D341Med (cell line): ENCODE measurements at regions not wholly inside any gene's neighbourhood (a gene's known extent, or its start where the extent isn't known, plus 50 kb on each side); places are given as distances from the start of the nearest gene placed in this dataset.

Source experiments
- DNase-seq: peaks from one replicate; pipeline ENCODE4 v3.0.0; 2012; ENCODE audit warnings: low spot score

DNA sequence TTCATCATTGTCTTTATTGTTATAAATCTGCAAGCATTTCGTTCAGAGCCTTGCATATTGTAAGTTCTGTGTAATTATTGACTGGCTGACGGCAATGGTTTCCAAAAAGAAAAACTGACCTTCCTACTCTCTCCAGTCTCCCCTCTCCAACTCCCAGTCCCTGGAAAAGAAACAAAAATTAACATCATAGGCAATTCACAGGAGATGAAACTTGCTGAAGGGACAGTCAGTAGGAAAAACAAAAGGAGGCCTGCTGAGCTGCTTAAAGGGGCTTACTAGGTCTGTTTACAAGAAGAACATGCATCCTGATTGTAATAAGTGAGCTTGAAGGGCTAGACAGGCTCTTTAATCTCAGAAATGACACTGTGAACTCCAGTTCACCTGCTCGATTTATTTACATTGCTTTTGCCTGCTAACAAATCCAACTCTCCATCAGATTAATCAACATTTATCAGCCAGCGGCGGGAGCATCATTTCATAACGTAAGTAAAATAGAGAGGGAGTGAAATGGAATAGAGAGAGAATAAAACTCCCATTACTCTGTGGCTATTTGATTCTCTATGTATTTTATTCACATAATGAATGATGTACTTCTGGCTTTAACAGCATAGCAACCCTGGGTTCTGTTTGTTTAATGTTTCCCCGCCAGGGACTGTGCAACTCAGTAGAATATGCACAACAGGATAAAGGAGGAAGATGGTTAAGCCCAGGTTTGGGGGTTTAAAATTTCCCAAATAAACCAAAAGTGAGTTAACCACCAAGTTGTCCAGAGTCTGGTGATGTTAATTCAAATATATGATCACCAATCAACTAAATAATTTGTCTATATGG, 256.7 kb upstream of the SETBP1 start:
- DNase-seq, result no peak

DNA sequence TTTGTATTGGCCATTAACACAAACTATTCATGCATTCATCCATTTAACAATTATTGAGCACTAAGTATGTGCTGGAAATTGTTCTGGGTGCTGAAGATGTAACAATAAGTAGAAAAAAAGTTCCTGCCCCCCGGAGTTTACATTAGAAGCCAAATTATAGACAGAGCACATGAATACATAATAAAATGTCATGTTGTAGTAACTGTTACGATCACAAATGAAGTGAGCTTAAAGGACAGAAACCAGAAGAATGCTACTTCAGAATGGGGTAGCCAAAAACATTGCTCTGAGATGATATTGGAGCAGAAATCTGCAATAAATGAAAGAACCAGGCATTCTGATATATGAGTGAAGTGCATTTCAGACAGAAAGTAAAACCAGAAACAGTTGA, 256.0 kb upstream of the SETBP1 start:
- DNase-seq, result no peak

DNA sequence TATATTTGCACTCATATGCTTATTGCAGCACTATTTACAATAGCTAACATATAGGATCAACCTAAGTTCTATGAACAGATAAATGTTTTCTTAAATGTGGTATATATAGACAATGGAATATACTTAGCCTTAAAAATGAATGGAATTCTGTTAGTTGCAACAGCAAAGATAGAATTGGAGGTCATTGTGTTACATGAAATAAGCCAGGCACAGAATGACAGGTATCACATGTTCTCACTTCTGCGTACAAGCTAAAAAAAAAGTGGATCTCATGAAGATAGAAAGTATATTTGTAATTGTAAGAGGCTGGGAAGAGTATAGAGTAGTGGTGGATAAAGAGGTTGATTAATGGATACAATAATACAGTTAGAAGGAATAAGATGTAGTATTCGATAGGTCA, 255.5 kb upstream of the SETBP1 start:
- no peak for DNase-seq

DNA sequence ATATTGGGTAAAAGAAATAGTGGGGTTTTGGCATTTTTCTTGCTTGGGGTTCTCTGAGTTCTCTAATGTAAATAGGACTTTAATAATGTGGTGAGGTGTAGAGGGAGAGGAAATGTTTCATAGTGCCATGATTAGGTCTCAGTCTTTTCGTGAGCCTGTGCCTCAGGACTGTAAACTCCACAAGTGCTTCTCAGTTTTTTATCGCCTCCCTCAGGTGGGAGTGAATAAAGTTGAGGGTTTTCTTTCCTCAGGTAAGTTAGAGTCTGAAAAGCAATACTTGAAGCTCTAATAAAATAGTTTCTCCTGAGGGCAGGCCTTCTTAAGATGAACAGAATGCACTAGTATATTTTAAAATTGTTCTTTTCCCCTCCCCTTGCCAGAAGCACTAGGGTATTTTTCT, 243.1 kb upstream of the SETBP1 start:
- DNase-seq, result no peak

DNA sequence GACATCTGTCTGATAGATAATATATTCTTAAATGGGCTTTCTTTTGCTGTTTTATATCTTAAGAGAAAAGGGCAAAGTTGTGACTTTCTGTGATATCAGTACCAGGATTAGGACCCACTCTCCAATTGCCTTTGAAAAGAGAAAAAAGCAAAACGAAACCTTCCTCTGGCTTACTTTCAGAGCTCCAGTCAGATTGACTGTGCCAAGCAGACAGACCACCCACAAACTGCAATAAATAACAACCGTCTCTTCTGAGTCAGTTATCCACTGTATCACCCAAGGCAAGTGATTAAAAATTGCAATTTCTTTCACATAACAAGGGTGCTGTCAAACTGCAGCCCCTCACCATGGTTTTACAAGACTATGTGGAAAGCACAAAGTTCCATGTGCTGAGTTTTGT, 230.5 kb upstream of the SETBP1 start:
- DNase-seq, result no peak

DNA sequence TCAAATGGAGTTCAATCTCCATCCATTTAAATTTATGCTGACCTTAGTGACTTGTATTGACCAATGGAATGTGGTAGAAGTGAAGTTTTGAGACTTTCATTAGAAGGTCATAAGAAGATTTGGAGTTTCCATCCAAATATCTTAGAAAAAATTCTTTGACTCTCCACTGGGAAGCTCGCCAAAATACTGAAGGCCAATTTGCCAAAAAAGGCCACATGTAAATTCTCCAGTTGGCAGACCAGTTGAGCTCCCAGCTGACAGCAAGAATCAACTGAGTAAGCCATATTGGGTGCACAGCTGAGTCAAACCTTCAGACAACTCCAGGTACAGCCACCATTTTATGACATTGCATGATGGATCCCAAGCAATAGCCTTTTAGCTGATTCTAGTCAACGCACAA, 228.3 kb upstream of the SETBP1 start:
- no peak for DNase-seq

DNA sequence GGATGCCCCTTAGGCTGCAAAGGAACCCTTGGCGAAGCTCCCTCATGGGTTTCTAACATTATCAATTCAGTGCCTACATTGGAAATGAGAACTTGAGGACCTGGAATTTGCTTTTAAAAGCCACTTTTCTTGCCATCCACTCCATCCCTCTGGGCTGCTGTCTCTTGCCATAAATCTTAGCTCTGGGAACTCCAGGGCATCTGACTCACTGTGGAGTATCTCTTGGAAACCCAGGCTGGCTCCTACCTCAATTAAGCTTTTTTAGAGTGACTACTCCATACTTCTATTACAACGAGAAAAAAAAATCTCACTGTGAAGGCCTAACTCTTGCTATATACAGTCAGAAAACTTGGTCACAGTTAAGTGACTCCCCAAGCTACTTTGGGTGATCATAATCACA, 227.2 kb upstream of the SETBP1 start:
- DNase-seq, result no peak

DNA sequence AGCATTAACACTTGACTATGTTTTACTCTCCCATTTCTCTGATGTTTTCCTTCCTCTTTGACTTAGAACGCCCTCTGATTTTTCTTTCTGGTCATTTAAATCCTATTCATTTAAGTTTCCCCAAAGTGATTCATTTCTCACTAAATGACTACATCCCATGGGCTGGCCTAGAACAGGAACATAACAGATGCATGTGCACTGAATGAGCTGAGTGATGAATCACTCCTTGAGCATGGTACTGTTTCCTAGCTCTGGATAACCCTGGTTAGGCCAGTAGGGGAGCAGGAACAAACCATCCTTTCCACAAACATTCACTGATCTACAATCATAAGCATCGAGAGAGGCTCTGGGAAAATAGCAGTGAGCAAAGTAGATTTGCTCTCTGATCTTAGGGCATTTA, 221.9 kb upstream of the SETBP1 start:
- DNase-seq, result no peak

DNA sequence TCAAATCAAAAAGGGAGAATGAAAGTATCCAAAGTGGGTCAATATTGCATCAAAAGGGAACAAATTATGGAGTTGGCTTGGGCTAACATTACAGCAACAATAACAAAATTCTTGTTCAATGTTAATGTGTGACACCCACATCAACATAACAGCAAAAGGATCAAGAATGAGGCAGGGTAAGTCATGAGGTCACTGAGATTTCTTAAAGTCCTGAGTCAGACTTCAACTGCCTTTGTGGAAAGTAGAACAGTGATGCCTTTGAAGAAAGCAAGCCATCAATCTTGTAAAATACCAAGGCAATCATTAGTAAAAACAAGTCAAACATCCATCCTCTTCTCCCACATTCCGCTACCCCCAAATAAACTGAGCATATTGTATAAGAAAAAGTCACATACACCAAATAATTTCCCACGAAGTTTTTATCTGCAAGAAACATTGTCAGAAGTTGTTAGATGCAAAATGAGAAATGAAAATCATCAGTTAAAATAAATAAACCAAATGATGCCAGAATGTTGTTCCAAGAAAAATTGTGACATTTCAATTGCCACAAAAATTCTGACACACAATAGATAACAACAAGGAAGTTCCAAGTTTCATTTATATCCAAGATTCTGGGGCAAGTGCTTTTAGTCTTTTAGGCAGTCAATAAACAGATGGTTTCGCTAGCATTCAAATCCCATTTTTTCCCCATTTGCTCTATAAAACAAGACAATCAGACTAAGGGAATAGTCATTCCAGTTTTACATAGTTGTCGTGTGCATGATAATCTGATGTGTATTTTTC, 216.1 kb upstream of the SETBP1 start:
- no peak for DNase-seq

DNA sequence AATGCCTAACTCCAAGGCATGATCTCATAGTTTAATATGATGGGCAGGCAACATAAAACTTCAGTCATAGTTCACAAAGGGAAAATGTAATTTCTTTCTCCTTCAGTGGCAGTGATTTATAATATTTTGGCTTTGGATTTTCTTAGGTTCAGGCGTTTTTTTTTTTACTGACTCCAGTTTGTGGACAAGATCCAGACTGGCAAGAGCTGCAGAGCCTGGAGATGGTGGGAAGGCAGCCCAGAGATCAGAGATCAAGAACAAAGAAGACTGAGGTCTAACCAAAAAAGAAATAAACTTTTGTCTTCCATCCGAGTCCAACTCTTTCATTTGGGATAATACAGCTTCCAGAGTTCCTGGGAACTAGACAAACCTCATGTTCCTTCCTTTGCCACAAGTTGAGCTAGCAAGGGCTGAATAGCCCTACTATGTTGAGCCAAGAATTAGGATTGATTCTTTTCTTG, 215.3 kb upstream of the SETBP1 start:
- DNase-seq, result no peak

DNA sequence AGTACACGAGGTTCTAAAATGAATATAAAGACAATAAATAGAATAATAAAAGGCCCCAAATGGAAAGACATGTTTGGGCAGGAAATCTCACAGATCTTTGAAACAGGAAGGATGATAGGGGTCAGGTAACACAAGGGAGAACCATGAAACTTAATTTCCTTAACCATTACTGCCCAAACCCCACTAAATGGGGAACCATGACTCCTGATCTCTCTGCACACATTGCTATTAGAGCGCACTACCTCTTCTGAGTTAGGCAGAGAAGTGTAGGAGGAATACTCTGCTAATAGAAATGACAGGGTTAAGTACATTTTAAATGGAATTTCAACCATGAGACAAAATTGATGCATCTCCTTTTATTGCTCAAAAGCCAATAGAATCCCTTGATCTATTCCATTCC, 213.7 kb upstream of the SETBP1 start:
- no peak for DNase-seq

DNA sequence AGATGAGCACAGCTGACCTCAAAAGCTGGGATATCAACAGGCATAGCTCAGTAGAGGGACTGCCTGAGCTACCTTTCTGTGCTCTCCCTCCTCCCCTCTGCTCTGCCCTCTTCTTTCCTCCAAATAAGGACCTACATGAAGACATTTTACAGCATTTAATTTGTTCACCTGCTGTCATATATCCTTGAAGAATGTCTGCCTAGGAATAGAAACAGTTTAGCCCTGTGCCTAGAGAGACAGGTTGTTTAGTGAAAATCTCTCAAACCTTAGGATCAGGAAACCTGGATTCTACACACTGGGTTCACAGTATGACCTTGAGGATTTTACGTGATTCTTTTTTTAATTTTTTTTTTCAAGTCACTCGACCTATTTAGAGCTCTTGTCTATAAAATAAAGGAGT, 213.0 kb upstream of the SETBP1 start:
- no peak for DNase-seq

DNA sequence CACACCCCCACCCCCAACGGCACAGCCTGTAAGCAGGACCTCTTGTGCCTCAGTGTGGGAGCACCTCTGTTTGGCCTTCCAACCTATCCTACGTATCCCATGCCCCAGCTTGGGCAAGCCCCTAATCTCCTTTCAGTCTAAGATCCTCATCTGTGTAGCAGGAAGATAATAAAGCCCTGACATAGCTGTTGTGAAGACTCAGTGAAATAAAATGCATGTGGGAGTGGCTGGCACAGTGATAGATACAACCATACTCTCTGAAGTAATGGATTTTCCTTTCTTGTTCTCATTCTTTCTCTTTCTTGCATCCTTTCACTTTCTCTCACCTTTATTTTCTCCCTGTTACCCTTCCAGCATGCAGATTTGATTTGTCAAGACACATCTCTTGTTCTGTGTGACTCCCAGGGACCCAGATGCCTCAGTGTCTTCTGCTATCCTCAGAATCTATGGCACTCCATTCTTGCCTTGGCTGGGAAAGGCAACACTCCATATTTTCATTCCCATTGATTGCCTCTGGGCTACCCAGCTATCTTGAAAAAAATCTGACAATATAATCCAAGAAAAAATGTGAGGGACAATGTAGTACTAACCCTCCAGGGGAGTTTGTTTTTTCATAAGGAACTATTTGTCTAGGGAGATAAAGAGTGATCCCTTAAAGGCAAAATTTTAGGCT, 207.2 kb upstream of the SETBP1 start:
- DNase-seq, result no peak

DNA sequence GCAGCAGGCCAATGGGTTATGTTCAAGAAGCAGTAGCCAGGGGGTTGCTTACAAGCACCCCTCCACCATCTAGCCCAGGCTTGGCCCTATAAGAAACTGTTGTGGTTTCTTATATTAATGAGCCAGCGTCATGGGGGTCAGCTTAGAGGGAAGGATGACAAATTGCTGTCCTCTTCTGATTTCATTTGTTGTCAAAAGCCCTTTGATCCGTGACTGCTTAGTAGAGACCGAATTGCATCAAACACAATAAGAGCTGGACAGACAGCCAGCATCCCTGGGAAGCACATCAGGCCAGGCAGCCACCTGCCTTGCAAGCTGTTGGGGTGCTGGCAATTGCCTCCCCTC, 206.6 kb upstream of the SETBP1 start:
- no peak for DNase-seq

DNA sequence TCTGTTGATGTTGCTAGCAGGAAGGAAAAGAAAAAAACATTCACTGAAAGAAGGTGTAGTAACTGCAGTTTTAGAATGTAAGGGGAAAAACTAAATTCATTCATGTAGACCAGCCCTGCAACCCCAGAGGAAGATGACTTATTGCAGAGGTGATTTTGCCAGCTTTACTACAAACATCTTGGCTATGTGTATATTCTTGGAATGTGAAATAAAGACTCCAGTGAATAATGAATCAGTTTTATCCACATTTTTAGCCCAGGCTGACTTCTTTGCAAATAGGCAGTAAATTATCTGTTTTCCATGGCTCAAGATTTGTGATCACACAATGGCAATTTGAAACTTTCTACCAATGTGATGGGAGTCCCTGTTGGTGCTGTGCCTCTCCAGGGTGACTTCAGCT, 206.1 kb upstream of the SETBP1 start:
- no peak for DNase-seq

DNA sequence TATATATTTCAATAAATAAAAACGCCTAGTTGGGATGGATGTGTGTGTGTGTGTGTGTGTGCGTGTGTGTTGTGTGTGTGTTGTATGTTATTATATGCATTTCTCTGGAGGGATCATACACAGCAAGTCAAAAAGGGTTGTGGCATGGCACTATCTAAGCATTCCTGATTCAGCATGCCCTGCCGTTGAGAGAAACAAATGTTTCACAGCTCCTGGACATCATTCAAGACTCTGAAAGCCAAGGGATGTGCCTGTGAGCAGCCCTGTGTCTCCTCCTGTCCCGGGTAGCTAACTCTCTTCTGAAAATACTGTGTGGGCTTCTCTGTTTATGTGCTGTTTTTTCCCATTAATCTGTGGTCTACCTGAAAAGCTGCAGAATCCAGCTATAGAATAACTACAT, 197.9 kb upstream of the SETBP1 start:
- DNase-seq, result no peak

DNA sequence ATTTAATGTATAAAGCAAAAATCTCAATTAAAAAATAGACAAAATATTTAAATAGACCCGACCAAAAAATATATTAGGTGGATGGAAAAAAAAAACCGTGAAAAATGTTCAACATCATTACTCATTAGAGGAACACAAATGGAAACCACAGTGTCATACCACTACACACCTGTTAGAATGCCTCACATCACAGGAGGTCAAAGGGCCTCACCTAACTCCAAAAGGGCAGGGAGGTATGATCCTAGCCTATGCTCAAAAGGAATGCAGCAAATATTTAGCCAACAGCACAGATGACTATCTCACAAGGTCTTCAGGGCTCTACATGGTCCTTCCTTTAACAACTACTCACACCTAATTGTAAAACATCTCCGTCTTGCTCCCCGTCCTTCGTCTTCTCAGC, 185.5 kb upstream of the SETBP1 start:
- no peak for DNase-seq

DNA sequence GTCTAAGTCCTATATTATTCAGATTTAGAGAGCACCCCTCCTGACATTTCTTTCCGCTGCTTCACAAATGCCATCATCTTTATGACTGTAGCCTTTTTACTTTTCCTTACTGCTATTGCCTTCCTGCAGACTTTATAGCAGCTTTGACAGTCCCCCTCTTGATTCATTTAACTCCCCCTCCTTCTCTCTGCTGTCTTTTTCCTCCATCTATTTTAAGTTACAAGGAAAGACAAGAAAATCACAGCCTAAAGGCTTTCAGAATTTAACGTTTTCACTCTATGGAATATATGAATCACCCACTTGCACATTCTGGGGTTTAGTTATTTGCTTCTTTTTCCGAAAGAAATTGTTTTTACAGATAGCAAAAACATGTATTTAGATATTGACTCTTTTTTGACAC, 183.4 kb upstream of the SETBP1 start:
- no peak for DNase-seq

DNA sequence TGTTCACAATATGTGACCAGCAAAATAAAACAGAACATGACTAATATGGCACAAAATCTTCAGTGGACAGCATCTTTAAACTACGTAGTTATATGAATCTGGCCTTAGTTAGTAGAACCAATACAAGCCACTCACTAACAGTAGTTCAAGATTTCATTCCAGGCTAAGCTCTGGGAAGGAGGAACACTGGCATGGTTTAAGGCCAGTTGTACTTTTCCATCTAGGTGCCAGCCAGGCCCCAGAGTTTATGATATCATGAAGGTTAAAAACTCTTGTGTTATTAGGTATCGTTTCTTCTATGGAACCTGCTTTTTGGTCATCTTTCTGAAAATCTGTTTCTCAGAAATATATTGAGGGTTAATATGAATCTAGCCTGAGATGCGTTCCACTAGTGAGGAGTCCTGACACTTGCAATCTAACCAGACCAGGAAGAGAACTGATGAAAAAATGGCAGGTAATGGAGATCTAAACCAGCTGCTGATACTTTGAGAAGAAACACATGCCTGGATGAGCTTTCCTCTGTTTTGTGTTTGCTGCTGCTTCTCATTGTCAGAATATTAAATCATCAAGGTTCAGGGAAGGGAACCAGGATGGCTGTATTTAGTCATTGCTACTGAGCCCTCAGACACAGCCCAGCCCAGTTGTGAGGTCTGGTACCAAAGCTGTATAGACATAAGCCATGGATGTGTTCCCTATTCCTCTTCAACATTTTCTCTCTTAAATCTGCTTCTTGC, 182.8 kb upstream of the SETBP1 start:
- no peak for DNase-seq

DNA sequence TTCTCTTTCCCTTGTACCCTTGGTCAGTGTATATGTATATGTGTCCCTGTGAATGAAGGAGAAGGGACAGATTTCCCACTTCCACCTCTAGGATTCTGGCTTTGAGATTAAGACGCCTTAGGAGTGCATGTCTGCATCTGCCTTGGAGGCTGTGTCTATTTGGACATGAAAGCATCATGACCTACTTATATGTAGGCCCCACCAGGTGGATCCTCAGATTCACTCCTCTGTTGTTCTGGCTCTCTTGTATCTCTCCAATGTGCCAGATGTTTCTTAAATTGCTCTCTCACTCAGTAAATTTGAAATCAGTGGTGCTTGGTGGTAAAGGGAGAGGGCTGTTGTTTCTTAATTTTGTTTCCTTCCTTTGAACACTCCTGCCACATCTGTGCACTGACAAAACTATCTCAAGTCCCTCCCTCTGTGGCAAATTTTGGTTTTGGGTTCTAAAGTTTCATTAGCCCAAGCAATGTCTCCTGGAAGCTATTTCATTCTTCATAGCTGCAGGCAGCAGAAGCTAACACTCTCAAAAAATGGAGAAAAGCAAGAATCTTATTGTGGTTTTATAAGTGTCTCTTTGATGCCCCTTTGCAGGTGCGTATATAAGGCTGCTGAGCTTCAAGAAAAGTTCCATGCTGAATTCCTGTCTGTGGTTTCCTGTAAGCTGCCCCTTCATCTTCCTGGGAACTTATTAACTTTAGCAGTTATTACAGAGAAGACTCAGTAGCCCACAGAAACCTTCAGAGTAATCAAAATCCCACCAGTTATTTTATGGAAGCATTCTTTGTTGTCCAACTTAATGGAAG, 179.7 kb upstream of the SETBP1 start:
- DNase-seq, result no peak

DNA sequence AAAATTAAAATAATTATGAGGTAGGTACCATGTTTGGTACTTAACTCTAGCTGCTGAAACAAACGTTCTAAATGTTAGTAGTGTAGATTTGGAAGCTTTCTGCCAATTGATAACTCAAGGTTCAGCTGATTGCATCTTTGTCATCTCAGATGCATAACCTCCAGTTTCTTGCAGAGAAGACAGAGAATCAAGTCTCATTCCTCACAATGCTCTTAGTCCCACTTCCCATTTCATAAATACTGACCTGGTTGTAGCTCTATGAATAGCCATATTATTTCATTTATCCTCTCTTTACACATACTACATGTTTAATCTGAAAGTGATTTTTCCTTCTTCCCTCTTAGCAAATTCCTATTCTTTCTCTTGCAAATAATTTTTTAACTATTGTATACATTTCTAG, 178.5 kb upstream of the SETBP1 start:
- DNase-seq, result no peak

DNA sequence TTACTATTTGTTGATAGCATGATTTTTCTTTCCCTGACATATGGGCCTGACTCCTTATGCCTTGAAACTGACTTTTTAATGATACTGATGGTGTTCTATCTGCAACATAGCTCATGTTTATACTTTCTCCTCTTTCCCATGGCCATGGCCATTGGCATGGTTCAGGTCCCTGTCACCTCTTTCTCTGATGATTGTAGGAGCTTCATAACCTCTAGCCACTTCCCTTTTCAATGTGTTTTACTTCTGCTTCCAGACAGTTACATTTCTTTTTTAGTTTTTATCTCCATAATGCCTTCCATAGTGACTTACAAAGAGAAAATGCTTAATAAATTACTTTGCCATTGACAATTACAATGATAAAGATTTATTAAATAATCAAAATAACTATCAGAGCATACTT, 177.9 kb upstream of the SETBP1 start:
- DNase-seq, result no peak
